ENCODE measurements at regions not wholly inside any gene's neighbourhood (a gene's known extent, or its start where the extent isn't known, plus 50 kb on each side); places are given as distances from the start of the nearest gene placed in this dataset.

DNA sequence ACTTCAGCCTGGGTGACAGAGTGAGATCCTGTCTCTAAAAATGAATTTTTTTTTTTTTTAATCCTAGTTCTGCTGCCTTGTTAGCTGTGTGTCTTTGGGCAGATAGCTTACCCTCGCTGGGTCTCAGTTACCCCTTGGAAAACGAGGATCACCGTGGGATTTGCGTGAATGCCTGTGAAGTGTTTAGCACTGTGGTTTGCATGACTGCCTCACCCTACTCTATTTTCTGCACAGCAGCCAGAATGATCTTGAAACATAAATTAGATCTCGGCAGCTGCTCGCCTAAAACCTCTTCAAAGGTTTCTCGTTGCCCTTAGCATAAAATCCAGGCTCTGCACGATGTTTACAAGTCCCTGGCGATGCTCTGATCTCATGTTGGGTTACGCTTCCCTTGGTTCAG is 71.2 kb upstream of the GRIN2A start:
- TF ChIP-seq EZH2 (IDR thresholded peaks at IDR 0.05; ENCODE audit: low read depth, unreplicated experiment) (no peak), ZNF114 (CRISPR knock-in tag; IDR thresholded peaks at IDR 0.05) (no peak), NANOG (IDR thresholded peaks at IDR 0.05; ENCODE audit: borderline replicate concordance) (no peak)
- ATAC-seq (no peak), DNase-seq (ENCODE audit: low spot score) (no peak)
- Histone ChIP-seq H3K4me1 (ENCODE audit: insufficient read depth) (peaks cover 3% of the 10 kb centered on the region), H3K79me2 (replicated peaks; ENCODE audit: insufficient read depth) (no peaks in the 10 kb centered on the region), H3F3A (replicated peaks; ENCODE audit: low read depth) (no peaks in the 10 kb centered on the region), H3K27me3 (ENCODE audit: insufficient read depth) (no peaks in the 10 kb centered on the region), H3K4me3 (no peak overlapping the region), H4K20me1 (replicated peaks; ENCODE audit: insufficient read depth) (no peaks in the 10 kb centered on the region), H2AFZ (no peak overlapping the region), H3K36me3 (ENCODE audit: insufficient read depth) (no peaks in the 10 kb centered on the region), H3K27ac (ENCODE audit: low read depth) (no peak overlapping the region), H3K9me2 (ENCODE audit: insufficient read depth) (no peaks in the 10 kb centered on the region), H3K4me2 (no peak overlapping the region)
- peaks cover 9% of the 10 kb centered on the region for H3K4me1 Mint-ChIP-seq
- H3K36me3 Mint-ChIP-seq (ENCODE audit: low read depth), result no peaks in the 10 kb centered on the region
- H3K27ac Mint-ChIP-seq, result no peak overlapping the region
- no peak overlapping the region for H3K4me3 Mint-ChIP-seq
- no peaks in the 10 kb centered on the region for H3K9me3 Mint-ChIP-seq
- peaks cover 4% of the 10 kb centered on the region for H3K27me3 Mint-ChIP-seq (ENCODE audit: insufficient read depth, low read depth, poor library complexity)

DNA sequence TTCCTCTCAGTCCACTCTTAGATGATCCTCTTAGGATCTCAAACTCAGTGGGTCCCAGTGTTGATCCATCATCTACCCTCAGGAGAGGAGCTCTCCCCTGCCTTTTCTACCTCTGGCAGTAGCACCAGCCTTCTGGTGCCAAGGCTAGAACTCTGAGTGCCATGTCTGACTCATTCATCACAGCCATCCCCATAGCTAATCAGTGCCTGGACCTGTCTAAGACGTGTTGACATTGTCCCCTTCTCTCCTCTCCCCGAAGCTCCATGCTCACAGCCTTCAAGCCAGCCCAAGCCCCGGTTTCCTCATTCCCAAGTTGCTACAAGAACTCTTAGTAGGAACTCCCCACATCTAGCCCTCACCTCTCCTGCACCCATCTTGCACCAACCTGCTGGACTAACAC is 73.5 kb upstream of the GRIN2A start:
- H3K27me3 Mint-ChIP-seq (ENCODE audit: insufficient read depth, low read depth, poor library complexity), result peaks cover 5% of the 10 kb centered on the region
- H3K36me3 Mint-ChIP-seq (ENCODE audit: low read depth), result no peaks in the 10 kb centered on the region
- no peak overlapping the region for H3K4me3 Mint-ChIP-seq
- no peak overlapping the region for H3K4me3 ChIP-seq
- no peaks in the 10 kb centered on the region for H3K27me3 ChIP-seq (ENCODE audit: insufficient read depth)
- TF ChIP-seq, protein P1, sequence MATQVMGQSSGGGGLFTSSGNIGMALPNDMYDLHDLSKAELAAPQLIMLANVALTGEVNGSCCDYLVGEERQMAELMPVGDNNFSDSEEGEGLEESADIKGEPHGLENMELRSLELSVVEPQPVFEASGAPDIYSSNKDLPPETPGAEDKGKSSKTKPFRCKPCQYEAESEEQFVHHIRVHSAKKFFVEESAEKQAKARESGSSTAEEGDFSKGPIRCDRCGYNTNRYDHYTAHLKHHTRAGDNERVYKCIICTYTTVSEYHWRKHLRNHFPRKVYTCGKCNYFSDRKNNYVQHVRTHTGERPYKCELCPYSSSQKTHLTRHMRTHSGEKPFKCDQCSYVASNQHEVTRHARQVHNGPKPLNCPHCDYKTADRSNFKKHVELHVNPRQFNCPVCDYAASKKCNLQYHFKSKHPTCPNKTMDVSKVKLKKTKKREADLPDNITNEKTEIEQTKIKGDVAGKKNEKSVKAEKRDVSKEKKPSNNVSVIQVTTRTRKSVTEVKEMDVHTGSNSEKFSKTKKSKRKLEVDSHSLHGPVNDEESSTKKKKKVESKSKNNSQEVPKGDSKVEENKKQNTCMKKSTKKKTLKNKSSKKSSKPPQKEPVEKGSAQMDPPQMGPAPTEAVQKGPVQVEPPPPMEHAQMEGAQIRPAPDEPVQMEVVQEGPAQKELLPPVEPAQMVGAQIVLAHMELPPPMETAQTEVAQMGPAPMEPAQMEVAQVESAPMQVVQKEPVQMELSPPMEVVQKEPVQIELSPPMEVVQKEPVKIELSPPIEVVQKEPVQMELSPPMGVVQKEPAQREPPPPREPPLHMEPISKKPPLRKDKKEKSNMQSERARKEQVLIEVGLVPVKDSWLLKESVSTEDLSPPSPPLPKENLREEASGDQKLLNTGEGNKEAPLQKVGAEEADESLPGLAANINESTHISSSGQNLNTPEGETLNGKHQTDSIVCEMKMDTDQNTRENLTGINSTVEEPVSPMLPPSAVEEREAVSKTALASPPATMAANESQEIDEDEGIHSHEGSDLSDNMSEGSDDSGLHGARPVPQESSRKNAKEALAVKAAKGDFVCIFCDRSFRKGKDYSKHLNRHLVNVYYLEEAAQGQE (IDR thresholded peaks at IDR 0.05; ENCODE audit: unreplicated experiment), result no peak
- TF ChIP-seq NANOG (IDR thresholded peaks at IDR 0.05; ENCODE audit: borderline replicate concordance) (no peak), POLR2AphosphoS5 (IDR thresholded peaks at IDR 0.05; ENCODE audit: low read depth) (no peak), EZH2 (IDR thresholded peaks at IDR 0.05; ENCODE audit: low read depth, unreplicated experiment) (no peak), ZNF114 (CRISPR knock-in tag; IDR thresholded peaks at IDR 0.05) (no peak), EZH2phosphoT487 (IDR thresholded peaks at IDR 0.05; ENCODE audit: unreplicated experiment) (no peak)
- H3F3A ChIP-seq (replicated peaks; ENCODE audit: low read depth), result no peaks in the 10 kb centered on the region
- no peaks in the 10 kb centered on the region for H3K36me3 ChIP-seq (ENCODE audit: insufficient read depth)
- peaks cover 9% of the 10 kb centered on the region for H3K4me1 Mint-ChIP-seq
- peaks cover 3% of the 10 kb centered on the region for H3K4me1 ChIP-seq (ENCODE audit: insufficient read depth)
- no peak for ATAC-seq
- no peaks in the 10 kb centered on the region for H3K9me3 Mint-ChIP-seq
- no peak for DNase-seq (ENCODE audit: low spot score)
- H2AFZ ChIP-seq, result no peak overlapping the region
- no peak overlapping the region for H3K4me2 ChIP-seq
- no peaks in the 10 kb centered on the region for H3K79me2 ChIP-seq (replicated peaks; ENCODE audit: insufficient read depth)
- H3K9me2 ChIP-seq (ENCODE audit: insufficient read depth), result no peaks in the 10 kb centered on the region
- no peaks in the 10 kb centered on the region for H4K20me1 ChIP-seq (replicated peaks; ENCODE audit: insufficient read depth)
- no peak overlapping the region for H3K27ac Mint-ChIP-seq
- no peak overlapping the region for H3K27ac ChIP-seq (ENCODE audit: low read depth)

Measured in GM23338 (cell line).